A172 (cell line): ENCODE measurements at regions not wholly inside any gene's neighbourhood (a gene's known extent, or its start where the extent isn't known, plus 50 kb on each side); places are given as distances from the start of the nearest gene placed in this dataset.

Experiments
- DNase-seq: peaks from one replicate; pipeline ENCODE4 v3.0.0-alpha.2; 2015; ENCODE audit warnings: low spot score

DNA sequence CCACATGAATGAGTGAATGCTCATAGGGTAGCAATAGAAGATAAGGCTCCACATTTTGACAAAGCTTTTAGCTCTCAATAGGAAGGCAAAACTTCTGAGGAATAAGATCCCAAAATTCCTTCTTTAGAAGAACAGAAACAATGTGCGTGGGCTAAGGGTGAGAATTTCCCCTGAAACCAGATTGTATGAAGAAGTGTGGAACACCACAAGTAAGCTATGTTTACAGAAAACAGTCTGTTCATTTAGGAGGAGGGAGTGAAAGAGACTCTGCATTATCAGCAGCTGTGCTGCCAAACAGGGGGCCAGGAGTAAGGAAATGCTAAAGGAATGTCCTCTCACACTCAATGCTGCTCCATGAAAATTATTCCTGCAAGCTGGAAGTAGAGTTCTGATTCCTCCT is 851.6 kb downstream of the CENPC start:
- DNase-seq: no peak

DNA sequence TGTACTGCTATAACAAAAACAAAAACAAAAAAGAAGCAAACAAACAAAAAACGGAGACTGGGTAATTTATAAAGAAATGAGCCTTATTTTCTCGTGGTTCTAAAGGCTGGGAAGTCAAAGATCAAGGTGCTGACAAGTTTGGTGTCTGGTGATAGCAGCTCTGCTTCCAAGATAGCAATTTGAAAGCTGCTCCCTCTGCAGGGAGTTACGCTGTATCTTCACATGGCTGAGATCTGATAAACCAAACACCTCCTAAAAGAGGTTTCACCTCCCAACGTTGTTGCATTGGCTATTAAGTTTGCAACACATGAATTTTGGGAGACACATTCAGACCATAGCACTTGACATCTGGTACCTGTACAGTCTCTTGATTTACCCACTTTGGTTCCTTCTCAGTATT is 854.2 kb downstream of the CENPC start:
- DNase-seq: peak; percentile 0

DNA sequence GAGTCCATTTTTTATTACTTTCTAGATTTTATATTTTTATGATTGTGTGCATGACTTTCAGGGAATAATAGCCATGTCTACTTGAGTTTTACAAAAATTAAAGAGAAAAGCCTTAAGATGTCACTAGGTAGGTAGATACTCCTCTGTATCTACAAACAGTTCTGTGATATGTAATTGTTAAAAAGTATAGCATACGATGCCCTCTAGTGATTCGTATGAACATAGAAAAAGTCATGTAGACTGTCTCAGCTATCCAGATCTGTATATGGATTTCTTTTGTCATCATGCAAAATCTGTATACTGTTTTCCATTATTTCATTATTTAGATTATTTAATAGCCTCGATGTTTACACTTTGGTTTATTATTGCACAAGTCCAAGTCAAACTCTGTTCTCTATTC is 856.6 kb downstream of the CENPC start:
- peak; percentile 4 for DNase-seq

DNA sequence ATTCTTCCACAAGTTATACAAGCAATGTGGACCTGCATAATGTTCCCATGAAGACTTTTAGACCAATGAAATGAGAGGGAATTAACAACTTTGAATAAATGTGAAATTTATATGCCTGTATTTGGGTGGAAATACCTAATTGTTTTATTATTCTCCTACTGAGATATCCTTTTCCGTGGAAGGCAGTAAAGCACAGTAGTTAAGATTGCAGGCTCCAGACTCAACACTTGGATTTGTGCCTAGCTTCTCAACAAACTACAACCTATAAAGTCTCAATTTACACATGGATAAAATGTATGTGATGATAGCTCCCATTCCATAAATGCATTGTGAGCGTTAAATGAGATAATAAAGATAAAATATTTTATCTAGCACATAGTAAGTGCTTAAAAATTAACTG is 857.8 kb downstream of the CENPC start:
- no peak for DNase-seq

DNA sequence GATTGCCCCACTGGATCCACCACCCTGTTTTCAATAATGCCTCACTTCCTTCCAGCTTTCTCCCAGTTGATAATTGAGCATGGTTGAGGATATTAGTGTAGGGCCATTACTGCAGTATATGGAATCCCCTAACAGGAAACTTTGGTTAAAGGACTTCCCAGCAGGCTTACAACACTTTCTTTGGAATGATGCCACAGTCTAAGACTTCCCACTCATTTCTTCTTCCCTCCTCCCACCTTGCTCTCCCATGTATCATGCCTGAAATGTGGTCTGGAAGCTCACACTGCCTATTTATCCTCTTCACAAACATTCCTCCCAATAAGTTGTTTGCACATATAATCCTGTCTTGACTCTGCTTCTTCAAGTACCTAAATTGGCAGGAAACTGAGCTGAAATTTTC is 863.3 kb downstream of the CENPC start:
- DNase-seq: no peak

DNA sequence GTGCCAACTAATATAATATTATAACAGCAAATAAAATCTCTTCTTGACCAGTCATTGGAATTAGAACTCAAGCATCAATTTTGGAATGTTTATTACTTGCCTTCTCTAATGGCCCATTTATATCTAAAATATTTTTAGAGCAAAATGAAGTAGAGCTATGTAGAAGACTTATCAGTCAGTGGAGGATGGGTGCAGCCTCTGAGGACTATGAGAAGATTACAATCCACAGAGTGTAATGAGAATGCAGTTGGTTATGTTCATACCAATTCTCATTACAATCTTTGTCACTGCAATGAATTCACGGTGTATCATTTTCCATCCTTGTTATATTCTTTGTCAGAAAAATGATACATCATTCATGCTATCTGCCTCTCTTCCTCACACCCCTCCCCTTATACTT is 878.1 kb downstream of the CENPC start:
- DNase-seq: no peak

DNA sequence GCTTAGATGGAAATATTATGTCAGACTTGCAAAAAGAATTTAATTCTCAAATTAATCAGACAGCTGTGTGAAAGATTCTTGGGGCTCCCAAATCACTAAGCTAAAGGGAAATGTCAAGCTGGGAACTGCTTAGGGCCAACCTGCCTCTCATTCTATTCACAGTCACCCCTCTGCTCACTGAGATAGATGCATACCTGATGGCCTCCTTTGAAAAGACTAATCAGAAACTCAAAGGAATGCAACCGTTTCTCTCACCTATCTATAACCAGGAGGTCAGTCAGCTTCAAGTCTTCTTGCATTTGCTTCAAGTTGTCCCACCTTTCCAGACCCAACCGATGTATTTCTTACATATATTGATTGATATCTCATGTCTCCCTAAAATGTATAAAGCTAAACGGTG is 882.7 kb downstream of the CENPC start:
- DNase-seq: no peak

DNA sequence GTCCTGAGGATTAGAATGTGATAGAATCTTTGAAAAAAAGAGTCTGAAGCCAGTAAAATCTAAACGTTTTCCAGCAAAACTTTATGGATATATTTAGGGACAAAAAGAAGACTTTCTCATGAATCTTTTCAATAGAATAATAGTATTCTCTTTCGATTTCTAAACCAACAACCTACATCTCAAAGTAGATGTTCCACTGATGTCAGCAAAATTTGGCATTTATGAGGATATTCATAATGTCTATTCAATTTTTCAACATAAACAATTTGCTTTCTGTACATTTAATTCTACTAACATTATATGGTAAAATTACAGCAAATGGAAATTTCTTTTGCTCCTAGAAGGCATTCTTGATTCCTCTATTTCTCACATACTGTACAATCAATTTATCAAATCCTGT is 886.5 kb downstream of the CENPC start:
- DNase-seq: no peak

DNA sequence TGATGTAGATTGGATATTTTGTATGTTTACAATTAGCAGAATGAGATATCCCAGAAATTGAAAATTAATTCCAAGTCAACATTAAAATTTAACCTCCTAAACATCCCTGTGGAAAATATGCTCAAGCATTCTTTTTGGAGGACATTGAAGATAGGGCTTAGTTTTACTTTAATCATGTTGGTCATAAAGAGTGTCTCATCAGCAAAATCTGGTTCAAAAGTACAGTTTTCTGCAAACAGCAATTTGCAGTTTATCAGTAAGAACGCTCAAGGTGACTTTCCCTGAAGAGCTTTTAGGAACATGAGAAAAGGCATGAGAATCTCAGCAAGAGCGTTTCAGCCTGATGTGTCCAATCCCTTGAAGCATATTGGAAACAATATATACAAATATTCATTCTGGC is 889.8 kb downstream of the CENPC start:
- DNase-seq: no peak

DNA sequence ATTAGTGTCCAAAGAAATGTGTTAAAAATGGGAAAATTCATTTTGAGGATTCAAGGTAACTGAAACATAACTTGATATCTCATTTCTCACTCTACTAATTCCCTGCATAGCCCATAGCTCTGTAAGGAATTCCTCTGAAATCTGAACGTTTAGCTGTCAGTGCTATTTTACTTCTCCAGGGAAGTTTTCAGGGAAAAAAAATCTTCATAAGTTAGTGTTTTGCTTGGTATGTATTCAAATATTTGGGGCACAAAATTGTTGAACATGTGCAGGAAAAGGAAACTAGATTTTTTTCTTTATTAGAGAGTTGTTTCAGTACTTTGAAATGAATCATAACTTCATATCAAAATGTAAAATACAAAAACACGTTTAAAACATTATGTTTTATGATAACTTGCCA is 891.4 kb downstream of the CENPC start:
- no peak for DNase-seq

DNA sequence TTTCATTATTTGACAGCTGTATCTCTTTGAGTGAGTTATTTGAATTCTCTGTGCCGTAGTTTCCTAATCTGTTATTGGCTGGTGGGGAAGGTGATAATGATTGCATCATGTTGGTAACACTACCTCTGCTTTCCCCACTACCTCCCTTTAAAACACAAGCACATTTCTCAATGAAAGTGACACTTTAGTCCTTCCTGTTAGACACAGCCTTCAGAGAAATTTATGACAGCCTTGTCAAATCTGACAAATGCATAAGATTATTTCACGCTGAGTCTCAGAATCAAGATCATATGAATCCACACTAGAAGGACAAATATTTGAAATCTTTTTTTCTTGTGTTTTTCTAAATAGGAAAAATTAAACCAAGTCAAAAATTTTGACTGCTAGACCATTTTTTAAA is 896.1 kb downstream of the CENPC start:
- no peak for DNase-seq

DNA sequence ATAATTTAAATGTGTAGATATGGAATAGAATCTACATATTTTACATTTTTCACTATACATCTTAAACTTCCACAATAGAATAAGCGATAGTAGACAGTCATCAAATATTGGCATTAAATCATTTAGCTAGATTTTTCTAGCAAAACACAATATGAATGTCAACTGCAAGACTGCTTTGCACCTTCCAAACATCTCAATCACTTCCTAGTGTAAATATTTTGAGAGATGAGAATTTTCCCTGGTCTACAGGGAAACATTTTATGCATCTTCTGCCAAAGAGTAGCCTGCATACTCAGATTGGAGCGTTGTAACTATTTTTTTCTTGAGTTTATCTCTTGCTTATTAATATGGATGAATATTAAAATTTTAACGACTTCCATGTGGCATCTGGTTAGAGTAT is 897.4 kb downstream of the CENPC start:
- no peak for DNase-seq

DNA sequence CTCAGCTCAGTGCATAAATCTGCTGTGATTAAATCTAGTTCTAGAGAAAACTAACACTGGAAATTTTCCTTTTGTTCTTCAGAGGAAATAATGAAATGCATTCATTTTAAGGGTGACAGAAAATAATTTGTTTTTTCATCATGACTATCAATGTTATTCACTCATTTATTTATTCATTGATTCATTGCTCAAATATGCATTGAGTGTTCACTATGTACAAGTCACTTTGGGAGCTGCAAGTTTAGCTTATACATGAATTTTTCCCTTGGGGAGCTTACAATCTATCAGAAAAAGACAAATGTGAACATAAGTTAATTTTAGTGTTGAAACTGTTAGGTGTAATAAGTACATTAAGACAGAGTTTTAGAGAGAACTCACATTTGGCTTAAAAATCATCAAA is 897.8 kb downstream of the CENPC start:
- no peak for DNase-seq

DNA sequence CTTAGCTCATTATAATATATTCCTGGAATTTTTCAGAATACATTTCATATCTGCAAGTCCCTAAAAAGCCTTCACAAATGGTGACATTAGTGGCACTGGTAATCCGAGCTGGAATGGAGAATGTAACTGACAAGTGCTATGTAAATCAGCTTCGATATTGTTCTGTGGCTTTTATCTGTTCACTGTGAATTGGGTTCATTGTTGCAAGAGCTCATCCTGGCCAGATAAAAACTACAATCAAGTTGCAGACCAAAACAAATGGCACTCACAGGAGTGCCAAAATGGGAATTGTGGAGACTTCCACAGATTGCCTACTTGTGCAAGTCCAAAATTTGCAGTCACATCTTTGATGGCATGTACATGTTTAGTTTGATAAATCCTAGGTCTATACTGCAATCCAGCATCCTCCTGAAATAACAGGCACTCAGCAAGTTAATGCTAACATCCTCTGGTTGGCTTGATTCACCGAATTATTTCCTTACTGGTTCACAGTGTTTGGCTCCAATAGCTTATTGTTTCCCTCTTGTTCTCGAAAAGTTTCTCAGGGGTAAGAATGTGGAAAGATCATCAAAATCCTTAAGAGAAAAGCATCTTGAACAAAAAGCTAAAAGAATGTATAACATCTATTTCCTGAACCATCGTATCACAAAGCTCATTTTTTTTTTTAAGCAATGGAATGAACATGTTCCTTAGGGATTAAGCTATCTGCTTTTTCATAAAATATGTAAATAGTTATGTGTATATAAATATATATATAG is 904.9 kb downstream of the CENPC start:
- no peak for DNase-seq

DNA sequence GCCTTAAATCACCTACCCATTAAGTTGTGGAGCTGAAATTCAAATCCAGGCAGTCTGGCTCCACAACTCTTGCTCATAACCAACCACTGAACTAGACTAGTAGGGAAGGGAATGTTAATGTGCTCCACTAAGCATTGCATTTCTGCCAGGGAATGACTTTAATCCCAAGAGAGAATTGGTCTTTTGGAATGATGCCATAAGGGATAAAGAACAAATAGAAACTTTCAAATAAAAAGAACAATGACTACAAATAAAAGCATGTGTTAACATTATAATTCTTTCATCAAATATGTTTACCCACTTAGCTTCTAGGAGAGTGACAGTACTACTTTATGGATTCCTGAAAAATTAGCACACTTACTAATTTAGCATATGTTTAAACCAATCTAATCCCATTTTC is 905.9 kb downstream of the CENPC start:
- DNase-seq: no peak

DNA sequence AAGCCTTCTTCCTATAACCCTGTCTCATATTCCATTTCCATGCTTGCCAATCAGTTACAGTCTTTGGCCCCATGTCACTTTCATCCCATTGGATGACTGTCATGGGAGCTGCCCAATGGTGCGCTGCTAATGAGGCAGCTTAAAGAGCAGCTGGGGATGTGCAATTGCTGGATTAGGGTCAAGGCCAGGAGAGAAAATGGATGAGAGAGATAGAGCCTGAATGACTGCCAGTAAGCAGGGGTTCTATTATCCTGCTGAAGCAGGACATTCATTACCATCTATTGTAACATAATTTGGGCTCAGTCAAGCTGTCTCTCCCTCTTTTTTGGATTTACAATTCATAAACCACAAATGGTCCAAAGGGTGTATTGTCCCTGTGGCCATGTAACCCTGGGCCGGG is 909.0 kb downstream of the CENPC start:
- DNase-seq: no peak

DNA sequence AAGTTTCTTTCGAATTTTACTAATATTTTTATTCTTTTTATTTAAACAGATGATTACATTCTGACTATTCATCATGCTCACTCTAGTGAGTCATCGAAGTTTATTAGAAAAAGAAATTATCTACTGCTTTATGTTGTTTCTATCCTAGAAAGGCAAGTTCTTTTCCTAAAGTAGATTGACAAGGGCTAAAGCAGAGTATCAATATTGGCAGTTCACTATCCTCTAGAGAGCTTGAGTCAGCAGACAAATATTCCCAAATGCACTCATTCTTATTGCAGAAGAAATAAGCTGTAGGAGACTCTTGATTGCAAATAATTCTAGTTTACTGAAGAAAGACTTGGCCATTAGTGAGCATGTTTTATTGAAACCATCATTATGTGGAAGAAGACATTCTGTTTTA is 911.8 kb downstream of the CENPC start:
- no peak for DNase-seq

DNA sequence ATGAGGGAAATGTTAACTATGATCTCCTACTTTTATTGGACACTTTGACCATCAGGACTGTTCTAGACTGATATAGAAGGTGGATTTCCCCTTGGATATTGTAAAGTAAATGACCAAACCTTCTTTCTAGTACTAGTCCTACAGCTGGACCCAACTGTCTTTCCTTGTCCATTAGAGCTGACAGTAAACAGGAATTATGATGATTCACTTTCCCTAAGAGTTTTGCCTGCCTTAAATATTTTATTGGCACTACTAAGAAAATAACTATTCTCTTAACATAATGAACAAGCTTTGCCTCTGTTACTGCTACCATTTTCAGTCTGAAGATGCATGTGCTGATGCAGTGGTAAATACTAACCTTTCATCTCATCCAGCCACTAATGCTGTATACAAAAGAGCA is 915.4 kb downstream of the CENPC start:
- DNase-seq: no peak

DNA sequence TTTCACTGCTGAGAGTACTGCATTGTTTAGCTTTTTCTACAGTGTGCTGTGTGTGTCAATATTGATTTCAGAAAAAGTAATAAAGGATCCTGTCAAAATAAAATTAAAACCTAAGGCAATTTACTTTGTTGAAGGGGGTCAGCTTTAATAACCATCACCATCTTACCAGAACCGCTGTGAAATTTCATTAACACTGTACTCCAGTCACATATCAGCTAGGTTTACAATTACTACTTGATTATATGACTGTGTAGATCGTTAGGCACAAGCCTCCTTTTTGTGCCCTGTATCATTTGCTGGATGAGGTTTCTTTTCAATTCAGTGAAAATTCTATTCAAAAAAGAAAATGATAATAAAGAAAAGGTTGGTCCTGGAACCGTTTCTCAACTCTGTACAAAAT is 917.2 kb downstream of the CENPC start:
- no peak for DNase-seq

DNA sequence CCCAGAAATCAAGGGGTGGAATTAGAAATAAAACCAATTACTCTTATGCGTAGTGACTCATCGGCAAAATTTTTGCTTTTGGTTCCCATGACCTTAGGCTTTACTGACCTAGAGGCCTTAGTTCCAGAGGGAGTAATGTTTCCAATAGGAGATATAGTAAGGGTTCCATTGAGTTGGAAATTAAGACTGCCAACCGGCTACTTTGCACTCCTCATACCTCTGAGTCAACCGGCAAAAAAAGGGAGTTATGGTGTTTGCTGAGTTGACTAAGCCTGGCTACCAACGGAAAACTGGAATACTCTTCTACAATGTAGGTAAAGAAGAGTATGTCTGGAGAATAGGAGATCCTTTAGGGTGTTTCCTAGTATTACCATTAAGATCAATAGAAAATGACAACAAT is 919.8 kb downstream of the CENPC start:
- no peak for DNase-seq

DNA sequence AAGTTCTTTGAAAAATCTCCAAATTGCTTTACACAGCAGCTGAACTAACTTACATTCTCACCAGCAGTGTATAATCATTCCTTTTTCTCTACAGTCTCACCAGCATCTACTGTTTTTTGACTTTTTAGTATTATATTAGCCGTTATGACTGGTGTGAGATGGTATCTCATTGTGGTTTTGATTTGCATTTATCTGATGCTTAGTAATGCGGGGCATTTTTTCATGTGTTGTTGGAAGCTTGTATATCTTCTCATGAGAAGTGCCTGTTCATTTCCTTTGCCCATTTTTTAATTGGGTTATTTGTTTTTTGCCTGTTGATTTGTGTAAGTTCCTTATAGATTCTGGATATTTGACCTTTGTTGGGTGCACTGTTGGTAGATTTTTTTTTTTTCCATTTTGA is 931.7 kb downstream of the CENPC start:
- no peak for DNase-seq

DNA sequence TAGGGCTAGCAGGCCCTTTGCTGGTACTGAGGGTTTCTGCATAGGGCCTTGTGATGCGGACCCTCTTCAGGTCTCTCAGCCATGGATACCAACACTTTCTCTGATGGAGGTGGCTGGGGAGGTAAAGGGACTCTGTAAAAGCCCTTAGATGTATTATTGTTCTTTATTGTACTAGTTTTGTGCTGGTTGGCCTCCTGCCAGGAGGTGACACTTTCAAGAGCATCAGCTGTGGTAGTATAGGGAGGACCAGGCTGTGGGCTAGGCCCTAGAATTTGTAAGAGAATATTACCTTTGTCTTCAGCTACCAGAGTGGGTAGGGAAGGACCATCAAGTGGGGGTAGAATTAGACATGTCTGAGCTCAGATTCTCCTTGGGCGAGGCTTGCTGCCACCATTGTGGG is 936.3 kb downstream of the CENPC start:
- DNase-seq: no peak

DNA sequence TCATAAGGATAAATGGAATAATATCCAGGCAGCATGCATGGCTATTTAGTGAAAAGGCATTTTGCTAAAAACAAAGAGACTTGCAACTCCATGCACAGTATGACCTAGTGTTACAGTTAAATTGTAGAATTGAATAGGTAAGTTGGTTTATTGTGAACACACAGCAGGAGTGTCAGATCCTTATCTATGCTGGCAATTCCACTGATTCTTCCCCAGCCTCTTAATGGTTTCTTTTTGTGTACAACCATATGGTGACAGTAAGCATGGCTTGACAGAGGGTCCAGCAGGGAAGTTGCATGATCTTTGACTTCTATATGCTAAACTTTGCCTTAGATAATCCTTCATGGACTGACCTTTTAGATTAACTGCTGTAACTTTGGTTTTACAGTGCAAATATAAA is 936.6 kb upstream of the EPHA5 start:
- no peak for DNase-seq

DNA sequence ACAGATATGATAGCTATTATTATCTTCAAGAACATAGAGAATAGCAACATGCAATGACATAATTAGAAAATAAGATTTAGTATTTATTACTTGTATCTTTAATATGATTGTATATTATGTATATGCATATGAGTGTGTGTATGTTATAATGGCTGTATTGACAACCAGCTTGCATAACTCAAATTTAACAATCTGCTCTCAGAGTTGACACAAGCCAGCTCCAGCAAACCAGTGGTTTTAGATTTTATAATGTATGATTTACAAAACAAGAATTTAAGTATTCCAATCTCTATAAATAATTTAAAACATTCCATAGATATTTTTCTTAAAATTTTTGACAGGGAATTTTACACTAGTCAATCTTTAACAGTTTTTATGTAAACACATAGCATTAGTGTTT is 935.9 kb upstream of the EPHA5 start:
- no peak for DNase-seq

DNA sequence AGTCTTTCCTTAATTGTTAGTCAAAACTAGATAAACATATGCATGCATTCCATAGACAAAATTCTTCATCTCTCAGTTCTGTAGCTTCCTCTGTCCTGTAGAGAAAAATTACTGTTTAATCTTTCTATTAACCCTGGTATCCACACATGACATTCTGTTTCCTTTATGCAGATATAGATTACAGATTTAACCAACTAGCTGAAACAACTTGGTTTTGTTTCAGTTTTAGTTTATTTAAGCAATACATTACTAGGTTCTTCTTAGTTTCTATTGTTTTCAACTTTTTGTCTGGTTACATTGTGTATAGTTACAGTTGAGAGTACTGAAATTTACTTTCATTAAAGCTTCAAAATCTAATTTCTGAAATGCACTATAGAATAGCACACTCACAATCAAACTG is 933.9 kb upstream of the EPHA5 start:
- DNase-seq: no peak
